OCI-LY7 (cell line): ENCODE measurements at regions not wholly inside any gene's neighbourhood (a gene's known extent, or its start where the extent isn't known, plus 50 kb on each side); places are given as distances from the start of the nearest gene placed in this dataset.

Source experiments
- CTCF ChIP-seq: fragments of 200-600 bp; sonication (generic); conservative IDR thresholded peaks from 2 replicates; pipeline ENCODE4 v1.5.1; 2014; ENCODE audit warnings: mild to moderate bottlenecking, antibody characterized with exemption, low read length, moderate library complexity, mixed read lengths
- EZH2phosphoT487 ChIP-seq: fragments of 200-600 bp; sonication (generic); IDR thresholded peaks from 2 replicates; pipeline ENCODE4 v1.6.1; 2018; ENCODE audit warnings: low read depth, borderline replicate concordance, mild to moderate bottlenecking, mixed run types, antibody characterized with exemption, low read length, moderate library complexity, mixed read lengths

GRCh38 chrX:69278031-69278687 lies 112.9 kb upstream of the PJA1 start:
- TF ChIP-seq CTCF: no peak
- TF ChIP-seq EZH2phosphoT487: no peak
